HG03378 (cell line): ENCODE measurements at regions not wholly inside any gene's neighbourhood (a gene's known extent, or its start where the extent isn't known, plus 50 kb on each side); places are given as distances from the start of the nearest gene placed in this dataset.
"Not testable (repeated sequence)": the region's sequence is repeated elsewhere in the genome, so short reads cannot be mapped to it uniquely, and the experiment has no call there.

Experiments
- ATAC-seq: cut with Tn5 transposase; IDR thresholded peaks from one replicate; pipeline ENCODE4 v1.9.1; 2021; ENCODE audit warnings: mild to moderate bottlenecking, moderate library complexity; ENCODE audit not compliant: unreplicated experiment

DNA sequence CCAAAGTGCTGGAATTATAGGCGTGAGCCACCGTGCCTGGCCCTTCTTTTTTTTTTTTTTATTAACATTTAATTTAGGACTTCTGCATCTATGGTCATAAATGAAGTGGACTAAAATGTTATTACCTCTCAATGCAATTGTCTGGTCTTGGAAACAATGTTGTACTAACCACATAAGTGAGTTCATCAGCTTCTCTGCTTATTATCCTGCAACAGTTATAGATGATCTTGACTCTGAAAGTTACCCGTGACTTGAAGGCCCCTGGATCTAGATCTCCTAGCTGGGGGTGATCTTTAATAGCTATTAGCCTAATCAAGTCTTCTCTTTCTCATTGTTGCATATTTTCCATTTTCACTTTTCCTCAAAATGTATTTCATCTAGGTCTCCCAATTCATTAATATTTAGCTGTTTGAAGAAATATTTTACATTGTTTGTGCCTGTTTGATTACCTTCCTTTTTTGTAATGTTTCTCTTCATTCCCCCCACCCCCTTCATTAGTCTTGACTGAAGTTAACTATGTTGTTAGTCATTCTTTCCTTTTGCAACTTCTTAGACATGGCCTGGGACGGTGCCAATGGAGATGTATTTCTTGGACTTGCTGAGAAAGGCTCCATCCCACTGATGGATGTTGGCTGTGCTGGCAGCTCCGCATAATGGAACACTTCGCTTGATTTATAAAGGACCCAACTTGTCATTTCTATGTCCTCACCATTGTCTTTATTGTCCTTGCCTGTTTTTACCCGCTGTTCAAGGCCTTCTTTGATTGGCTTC is 141.6 kb upstream of the RIOK3 start:
- no peak for ATAC-seq

DNA sequence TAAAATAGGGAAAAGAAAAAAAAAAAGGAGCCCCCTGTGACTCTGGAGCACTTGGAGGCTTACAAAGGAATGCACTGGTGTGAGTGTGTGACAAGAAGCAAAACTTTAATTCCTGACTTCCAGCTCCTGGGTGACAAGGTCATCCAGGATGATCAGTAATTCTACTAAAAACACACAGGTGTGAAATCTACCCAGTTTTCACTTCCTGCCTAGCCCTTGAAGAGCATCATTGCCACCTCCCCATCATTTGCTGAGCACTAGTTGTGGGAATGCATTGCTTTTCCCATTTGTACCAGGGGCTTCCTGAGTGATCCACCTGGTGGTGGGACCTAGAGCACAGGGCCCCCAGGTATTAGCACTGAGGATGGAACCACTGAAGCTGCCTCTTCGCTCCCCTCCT is 139.7 kb upstream of the RIOK3 start:
- no peak for ATAC-seq

DNA sequence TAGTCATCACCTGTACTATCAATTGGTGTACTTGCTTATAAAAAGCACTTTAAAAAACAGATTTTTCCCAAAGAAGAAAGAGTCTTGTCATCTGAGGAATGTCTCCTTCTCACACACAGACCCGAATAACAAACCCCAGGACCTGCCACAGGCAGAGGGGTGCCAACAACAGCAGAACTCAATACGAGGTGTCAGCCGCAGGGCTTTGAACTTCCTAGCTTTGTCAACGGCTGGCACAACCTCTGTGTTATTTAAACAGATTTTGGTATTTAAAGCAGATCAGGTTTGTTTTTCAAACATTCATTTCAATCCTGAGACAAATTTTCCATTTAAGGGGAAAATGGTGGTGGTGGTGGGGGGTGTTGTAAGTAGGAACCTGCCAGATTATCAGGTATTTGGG is 138.4 kb upstream of the RIOK3 start:
- ATAC-seq = no peak

DNA sequence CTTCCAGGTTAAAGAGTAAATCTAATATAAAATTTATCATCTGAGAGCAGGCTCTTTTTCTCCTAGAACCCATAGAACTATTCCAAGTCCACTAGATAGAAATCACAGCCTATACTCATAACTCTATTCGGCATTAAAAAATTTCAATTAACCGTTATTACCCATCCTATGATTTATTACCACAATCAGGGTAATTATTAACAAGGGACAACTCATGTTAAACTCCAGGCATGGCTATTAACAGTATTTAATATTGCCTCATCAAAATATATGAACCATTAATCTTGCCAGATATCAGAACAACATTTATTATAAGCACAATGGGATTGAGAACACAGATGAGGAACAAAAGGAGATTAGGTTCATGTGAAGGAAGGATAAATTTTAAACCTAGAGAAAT is 136.8 kb upstream of the RIOK3 start:
- ATAC-seq = no peak

DNA sequence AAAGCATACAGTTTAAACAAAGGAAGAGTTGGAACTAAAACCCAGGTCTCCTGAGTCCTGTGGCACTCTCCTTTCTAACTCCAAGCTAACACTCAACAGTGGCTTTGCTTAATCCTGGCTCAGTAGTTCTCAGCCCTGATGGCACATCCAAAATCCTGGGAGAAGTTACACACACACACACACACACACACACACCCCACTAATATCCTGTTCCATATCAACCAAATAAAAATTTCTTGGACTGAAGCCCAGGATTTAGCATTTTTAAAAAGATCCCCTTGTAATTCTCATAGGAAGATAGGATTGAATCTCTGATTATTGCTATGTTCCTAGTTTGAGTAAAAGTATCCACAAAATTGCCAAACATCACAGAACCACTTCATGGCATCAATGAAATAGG is 136.1 kb upstream of the RIOK3 start:
- no peak for ATAC-seq

DNA sequence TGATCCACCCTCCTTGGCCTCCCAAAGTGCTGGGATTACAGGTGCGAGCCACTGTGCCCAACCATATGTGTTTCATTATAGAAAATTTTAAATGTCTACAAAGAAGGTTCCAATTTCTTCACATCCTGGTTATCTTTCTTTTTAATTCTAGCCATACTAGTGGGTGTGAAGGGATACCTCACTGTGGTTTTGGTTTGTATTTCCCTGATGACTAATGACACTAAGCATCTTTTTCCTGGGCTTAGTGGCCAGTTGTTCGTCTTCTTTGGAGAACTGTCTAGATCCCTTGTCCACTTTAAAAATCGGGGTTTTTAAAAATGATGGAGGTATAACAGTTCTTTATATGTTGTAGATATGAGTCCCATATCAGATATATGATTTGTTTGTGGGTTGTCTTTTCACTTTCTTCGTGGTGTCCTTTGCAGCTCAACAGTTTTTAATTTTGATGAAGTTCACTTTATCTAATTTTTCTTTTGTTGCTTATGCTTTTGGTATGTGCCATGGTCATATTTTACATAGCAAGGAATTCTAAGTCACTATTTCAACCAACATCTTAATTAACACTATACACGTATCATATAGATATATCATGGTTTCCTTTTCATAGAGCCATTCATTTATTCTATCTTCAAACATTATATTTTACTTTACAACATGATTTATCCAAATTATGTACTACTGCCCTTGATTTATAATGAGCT is 135.0 kb upstream of the RIOK3 start:
- ATAC-seq = no peak

DNA sequence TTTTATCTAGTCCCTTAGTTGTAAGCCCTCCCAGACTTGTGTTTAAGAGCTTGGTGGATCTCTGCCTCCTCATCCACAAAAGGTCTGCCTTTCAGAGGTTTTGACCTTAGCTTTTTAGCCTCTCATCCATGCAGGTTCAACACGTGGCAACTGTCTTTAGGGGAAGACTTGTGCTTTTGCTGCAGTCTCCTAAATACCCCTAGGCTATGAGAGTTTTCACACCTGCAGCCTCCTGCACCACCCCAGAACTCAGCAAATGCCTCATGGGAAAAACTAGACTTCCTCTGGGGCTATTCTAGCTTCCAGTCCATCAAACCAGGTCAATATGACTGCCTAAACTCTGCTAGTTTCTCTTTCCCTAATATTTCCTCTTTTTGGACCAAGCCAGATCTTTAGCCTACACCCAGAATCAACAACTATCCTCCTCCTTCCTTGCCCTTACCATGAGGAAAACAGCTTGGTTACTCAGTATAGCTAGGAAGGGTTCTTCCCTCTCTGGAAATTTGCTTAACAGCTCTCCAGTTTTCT is 132.3 kb upstream of the RIOK3 start:
- no peak for ATAC-seq

DNA sequence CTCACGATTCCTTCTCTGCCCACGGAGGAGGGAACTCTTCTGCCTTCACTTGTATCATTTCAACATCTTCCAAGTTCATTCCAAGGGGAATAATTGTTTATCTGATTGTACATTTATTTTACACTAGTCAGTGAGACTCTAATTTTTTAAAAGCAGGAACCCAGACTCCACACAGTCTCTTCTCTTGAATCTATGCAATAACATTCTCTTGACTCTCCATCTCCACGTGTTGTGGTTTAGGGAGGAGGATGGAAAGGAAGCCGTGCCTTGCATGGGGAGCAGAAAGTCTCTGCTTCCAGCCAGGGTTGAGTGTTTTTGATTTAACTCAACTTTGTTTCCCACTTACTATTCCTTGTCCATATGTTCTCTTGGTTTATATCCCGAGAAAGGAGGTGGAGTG is 131.1 kb upstream of the RIOK3 start:
- ATAC-seq = no peak

DNA sequence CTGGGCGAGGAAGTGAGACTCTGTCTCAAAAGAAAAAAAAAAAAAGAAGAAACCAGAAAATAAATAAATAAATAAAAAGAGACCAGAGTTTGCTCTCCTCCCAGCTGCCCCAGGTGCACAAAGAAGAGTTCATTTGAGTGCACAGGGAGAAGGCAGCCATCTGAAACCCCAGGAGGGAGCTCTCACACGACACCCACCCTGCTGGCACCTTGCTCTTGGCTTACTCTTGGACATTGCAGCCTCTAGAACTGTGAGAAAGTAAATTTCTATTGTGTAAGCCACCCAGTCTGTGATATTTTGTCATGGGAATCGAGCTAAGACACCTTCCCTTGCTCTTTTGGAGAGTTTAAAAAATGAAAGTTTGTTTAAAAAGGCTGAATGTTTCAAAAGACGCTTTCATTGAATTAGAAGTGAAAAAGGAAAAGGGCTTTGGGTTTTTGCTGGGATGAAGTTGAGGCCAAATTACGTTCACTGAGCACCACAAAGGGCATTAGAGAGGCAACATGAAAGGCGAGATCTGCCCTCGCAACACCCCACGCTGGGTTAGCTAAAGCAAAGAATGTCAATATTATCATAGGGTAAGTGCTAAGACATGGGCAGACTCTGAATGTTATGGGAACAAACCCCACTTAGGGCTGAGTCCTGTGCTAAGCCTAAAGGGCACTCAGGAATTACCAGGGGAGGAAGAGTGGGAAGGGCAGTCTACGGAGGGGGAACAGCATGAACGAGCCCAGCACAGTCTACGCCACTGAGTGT is 128.9 kb upstream of the RIOK3 start:
- no peak for ATAC-seq

DNA sequence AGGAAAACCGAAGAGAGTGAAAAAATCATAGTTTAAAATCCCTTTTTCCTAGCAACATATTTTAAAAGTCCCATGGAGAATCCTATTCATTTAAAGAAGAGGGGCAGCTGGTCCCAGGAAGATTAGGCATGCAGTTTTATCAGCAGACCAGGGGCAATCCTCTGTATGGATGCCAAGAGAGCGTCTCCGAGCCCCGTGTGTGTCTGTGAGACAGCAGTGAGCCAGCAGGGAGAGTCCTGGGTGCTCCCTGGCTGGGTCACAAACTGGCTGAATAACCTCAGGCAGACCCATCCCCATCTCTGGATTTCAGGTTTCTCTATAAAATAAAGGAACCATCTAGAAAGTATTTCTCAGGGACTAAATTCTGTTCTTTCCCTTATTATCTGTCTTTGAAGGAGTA is 128.2 kb upstream of the RIOK3 start:
- no peak for ATAC-seq

DNA sequence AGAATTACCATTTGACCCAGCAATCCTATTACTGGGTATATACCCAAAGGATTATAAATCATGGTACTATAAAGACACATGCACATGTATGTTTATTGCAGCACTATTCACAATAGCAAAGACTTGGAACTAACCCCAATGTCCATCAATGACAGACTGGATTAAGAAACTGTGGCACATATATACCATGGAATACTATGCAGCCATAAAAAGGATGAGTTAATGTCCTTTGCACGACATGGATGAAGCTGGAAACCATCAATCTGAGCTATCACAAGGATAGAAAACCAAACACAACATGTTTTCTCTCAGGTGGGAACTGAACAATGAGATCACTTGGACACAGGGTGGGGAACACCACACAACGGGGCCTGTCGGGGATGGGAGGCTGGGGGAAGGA is 123.4 kb upstream of the RIOK3 start:
- not testable (repeated sequence) for ATAC-seq

DNA sequence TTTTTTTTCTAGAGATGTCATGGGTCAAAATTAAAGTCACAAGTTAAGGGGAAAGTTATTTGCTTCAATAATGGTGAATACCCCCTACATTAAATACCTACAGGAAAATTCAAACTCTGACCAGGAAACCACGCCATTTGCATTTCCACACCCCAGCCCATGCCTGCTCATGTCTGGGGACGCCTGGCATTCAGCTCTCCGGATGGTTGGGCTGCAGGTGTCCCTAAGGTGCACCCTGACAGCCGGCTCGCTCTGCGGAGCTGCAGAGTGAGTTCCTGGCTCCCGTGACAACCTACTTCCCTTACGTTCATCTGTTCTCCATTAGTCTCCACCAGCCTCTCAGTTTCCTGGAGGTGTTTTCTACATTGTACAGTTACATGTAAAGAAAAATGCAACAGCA is 122.7 kb upstream of the RIOK3 start:
- ATAC-seq = peak; percentile 85

DNA sequence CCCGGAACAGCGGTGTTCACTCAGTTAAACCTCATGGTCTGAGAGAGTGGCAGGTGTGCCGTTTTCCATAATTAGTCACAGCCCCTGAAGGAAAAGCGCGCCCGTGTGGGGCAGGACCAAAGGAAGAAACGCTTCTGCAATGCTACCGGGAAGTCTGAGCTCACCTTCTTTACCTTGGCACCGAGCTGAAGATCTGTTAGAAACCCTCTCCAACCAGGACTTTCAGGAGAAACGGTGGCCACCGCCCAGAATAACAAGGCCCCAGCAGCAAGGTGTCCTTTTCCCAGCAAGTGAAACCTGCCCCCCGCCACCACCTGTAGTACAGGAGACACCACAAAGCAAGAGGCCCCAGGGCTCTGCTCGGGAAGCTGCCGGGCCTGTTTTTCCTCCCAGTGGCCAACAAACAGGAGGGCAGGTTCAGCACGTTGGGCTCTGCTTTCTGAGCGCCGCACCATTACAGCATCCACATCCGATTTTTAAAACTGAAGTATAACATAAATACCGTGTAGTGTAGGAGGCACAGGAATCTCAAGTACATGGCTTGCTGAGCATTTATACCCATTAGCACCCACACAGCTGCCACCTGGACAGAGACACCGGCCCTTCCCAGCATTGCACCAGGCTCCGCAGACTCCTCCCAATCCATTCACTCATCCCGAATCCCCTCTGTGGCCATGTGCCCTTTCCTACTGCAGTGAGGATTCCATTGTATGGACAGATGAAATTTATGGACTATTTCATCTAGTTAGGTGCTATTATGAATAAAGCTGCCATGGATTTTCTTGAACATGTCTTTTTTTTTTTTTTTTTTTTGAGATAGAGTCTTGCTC is 121.8 kb upstream of the RIOK3 start:
- ATAC-seq = no peak

DNA sequence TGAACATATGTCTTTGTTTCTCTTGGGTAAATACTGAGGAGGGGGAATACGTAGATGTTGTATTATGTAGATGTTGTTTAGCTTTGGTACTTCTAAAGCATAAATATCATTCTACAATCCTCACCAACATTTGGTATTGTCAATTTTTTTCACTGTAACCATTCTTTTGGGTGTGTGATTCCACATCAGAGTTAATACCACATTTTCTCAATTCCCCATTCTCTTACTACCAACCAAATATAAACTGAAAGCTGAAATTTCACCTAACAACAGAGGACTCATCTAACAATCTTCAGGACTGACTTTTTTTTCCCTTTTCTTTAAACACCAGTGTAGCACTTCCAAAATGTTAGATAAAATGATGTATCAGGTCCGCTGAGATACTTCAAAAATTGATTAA is 120.7 kb upstream of the RIOK3 start:
- no peak for ATAC-seq

DNA sequence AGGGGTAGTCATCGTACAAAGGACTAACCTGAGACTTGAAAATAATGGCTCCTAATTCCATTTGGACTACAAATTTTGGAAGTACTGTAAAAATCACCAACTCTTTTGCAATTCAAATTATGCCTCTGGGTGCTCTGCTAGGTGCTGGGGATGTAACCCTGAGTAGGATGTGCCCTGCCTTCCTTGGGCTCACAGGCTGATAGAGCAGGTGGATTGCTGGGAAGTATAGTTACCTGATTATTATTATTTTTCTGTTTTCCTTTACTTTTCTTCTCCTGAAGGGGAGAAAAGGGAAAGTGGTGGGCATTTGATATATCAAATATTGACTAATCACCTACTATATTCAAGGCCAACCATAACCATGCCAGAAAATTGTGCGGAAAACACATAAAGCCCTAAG is 119.3 kb upstream of the RIOK3 start:
- no peak for ATAC-seq

DNA sequence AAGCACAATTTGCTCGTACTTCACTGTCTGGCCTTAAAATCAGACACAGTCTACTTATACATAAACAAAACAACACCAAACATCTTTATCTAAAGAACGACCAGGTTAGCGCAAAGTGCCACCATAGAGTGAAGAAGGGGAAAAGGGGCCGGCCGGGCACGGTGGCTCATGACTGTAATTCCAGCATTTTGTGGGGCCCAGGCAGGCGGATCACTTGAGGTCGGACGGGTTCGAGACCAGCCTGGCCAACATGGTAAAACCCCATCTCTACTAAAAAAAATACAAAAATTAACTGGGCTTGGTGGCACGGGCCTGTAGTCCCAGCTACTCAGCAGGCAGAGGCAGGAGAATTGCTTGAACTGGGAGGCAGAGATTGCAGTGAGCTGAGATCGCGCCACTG is 118.5 kb upstream of the RIOK3 start:
- no peak for ATAC-seq

DNA sequence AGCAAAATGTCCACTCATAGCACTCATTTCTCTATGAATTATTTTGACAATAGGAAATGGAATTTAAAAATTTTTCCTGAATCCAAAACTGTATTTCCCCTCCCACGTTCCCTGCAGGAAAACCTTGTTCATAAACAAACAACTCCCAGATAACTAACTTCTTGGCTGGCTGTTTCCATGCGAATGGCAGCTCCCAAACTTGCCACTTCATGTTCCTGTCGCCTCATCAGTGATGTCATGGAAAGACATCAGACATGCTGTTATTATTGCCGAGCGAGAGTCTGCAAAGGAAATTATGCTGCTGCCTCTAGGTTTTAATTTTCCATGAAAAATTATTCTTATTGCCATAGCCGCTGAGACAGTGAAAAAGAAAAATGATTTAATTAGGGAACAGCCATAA is 117.0 kb upstream of the RIOK3 start:
- ATAC-seq = no peak

DNA sequence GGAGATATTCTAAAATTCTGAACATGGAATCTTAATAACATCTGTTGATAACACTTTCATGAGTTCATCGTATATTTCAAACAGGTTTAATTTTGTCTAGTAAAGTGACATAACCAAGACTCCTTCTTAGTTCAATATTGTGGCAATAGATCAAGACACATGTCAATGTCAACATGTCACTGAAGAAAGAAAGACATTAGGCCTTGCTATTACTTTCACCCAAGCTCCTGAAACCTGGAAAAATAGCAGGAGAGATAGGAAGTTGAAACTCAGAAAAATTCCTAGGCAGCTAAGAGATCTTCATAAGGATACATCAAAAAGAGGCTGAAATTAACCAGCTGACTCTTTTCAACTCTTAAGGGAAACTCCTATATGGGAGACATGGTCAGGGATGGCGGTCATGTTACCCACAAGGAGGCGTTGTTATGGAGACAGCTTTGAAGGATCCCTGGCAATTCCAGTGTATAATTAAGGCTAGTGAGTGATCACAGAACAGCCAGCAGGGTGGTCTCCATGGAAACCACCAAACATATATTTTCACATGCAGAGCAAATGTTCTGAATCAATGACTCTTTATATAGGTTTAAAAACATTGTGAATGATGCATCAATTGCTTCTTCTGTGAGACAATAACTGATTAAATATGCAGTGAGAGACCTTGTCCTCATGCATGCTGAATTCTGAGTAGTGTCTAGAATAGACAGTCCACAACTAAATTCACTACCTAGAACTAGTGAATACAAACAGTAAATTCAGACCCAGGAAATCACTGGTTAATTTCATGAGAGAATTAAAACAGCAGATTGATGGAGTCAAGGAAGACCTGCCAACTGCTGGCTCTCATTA is 115.3 kb upstream of the RIOK3 start:
- no peak for ATAC-seq

DNA sequence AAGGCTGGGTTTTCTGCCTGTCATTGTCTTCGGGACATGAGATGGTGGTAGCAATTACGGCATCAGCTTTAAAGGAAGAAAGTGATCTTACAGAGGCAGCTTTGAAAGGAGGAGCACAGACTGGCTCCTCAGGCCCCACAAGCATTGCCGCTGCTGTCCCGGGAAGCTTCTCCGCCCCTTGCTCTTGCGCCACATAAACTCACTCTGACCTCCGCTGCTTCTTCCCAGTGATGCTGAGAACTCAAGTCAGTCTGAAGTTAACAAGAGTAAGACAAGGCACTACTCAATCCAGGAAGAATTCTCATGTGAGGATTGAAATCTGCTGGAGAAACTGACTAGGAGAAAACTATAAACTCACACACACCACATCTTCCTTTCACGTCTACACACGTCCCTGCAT is 112.4 kb upstream of the RIOK3 start:
- ATAC-seq = no peak

DNA sequence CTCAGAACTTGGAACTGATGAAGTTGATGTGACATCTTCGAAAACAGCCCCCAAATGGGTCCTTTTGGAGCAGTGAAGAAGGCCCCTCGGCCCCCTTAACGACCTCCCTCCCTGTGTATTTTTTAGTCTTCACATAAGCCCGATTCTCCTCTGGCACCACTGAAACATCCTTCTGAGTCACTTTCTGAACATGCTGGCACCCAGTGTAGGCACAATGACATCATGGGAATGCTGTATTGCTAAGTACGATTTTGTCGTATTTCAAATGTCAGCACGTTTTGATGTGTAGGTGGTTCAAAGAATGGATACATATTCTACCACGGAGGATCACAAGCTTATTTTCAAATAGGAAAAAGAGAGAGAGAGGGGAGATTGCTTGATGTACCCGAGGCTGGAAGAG is 111.7 kb upstream of the RIOK3 start:
- no peak for ATAC-seq
